Mucosa of descending colon (tissue), 3 donors: ENCODE measurements at regions not wholly inside any gene's neighbourhood (a gene's known extent, or its start where the extent isn't known, plus 50 kb on each side); places are given as distances from the start of the nearest gene placed in this dataset.
A peak's percentile ranks its signal among the peaks of the same experiment; 100 is the strongest.

Experiments used
- ATAC-seq: fragments of 200-7000 bp; cut with Tn5 transposase; one replicate; pipeline ENCODE4 v1.9.1; 2020; ENCODE audit warnings: mild to moderate bottlenecking, moderate library complexity
- DNase-seq, 3 donors: peaks; one replicate each; pipeline ENCODE4 v3.0.0-alpha.2; 2020
- H3K36me3 ChIP-seq: fragments of 200-600 bp; one replicate; pipeline ENCODE4 v1.8.0; 2021; ENCODE audit warnings: low read depth, mild to moderate bottlenecking
- H3K4me1 ChIP-seq: fragments of 200-600 bp; one replicate; pipeline ENCODE4 v1.8.0; 2021; ENCODE audit warnings: low read depth, mild to moderate bottlenecking
- H3K4me3 ChIP-seq: fragments of 200-600 bp; one replicate; pipeline ENCODE4 v1.8.0; 2021; ENCODE audit warnings: mild to moderate bottlenecking
- H3K9me3 ChIP-seq: fragments of 200-600 bp; one replicate; pipeline ENCODE4 v1.8.0; 2021; ENCODE audit warnings: mild to moderate bottlenecking
- intact Hi-C, 2 donors: fragments of 100-400 bp; cut with DNase I in 1 of 2; cut with micrococcal nuclease in 1 of 2; formaldehyde crosslinking; loops; one replicate each; pipeline versions ENCODE4 v1.11.0 to v1.11.1; 2022; cut with DNase I, micrococcal nuclease
- TF ChIP-seq, protein P1 (sequence below): fragments of 200-600 bp; IDR thresholded peaks from one replicate; pipeline ENCODE4 v1.8.0; 2022; ENCODE audit warnings: antibody characterized with exemption, mild to moderate bottlenecking
- donor health status: DM: no; HTN: no; CAD: no; lungs with moderate emphysema.
- donor health status: DM: no; HTN: no; CAD: no.
- donor health status: DM: no; HTN: yes; CAD: no.

GRCh38 chr4:134470544-134470943, 269.0 kb upstream of the PABPC4L start:
- TF ChIP-seq, protein P1, sequence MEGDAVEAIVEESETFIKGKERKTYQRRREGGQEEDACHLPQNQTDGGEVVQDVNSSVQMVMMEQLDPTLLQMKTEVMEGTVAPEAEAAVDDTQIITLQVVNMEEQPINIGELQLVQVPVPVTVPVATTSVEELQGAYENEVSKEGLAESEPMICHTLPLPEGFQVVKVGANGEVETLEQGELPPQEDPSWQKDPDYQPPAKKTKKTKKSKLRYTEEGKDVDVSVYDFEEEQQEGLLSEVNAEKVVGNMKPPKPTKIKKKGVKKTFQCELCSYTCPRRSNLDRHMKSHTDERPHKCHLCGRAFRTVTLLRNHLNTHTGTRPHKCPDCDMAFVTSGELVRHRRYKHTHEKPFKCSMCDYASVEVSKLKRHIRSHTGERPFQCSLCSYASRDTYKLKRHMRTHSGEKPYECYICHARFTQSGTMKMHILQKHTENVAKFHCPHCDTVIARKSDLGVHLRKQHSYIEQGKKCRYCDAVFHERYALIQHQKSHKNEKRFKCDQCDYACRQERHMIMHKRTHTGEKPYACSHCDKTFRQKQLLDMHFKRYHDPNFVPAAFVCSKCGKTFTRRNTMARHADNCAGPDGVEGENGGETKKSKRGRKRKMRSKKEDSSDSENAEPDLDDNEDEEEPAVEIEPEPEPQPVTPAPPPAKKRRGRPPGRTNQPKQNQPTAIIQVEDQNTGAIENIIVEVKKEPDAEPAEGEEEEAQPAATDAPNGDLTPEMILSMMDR, result no peak
- DNase-seq (peak in 1 of 3 donors; percentile 62), ATAC-seq (no peak)
- no peaks in the 10 kb centered on the region for H3K9me3 ChIP-seq
- no peaks in the 10 kb centered on the region for H3K4me1 ChIP-seq
- intact Hi-C loops, result no loop called here
- H3K4me3 ChIP-seq, result no peak overlapping the region
- no peaks in the 10 kb centered on the region for H3K36me3 ChIP-seq

- ATAC-seq, result no peak
- Histone ChIP-seq H3K9me3 (no peaks in the 10 kb centered on the region), H3K4me1 (no peaks in the 10 kb centered on the region), H3K4me3 (no peak overlapping the region), H3K36me3 (no peaks in the 10 kb centered on the region)
- intact Hi-C loops, result no loop called here
- no peak for DNase-seq
- TF ChIP-seq, protein P1, result no peak
These were observed 263.8 kb upstream of the PABPC4L start for GRCh38 chr4:134465417-134465816.

- no peak for DNase-seq
- intact Hi-C loops, result no loop called here
These were observed 262.2 kb upstream of the PABPC4L start for GRCh38 chr4:134463771-134464170.

DNA sequence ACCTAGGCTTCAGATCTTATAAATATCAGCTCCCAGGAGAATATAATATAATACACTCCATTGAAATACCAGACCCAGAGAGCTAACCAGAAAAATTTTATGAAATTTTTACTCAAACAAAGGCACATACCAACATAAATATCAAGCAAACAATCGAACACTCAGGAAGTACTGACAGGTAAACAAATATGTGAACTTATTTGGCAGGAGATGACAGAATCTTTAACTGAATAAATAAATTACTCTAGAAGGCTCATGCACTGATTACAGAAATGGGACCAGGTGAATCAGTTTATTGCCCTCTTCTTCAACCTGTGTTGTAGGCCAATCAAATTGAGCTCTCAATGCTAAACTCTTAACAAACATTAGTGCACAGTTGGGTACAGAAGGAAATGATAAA, 225.2 kb upstream of the PABPC4L start:
- H3K4me3 ChIP-seq, result no peak overlapping the region
- ATAC-seq, result no peak
- intact Hi-C loops, result no loop called here
- H3K9me3 ChIP-seq, result no peaks in the 10 kb centered on the region
- TF ChIP-seq, protein P1, result no peak
- no peak for DNase-seq
- H3K36me3 ChIP-seq, result no peaks in the 10 kb centered on the region
- no peaks in the 10 kb centered on the region for H3K4me1 ChIP-seq

More at GRCh38 chr4:134463771-134464170, 262.2 kb upstream of the PABPC4L start:
- H3K4me1 ChIP-seq, result no peaks in the 10 kb centered on the region
- H3K4me3 ChIP-seq, result no peak overlapping the region
- TF ChIP-seq, protein P1, result no peak
- no peaks in the 10 kb centered on the region for H3K9me3 ChIP-seq
- H3K36me3 ChIP-seq, result no peaks in the 10 kb centered on the region
- no peak for ATAC-seq

DNA sequence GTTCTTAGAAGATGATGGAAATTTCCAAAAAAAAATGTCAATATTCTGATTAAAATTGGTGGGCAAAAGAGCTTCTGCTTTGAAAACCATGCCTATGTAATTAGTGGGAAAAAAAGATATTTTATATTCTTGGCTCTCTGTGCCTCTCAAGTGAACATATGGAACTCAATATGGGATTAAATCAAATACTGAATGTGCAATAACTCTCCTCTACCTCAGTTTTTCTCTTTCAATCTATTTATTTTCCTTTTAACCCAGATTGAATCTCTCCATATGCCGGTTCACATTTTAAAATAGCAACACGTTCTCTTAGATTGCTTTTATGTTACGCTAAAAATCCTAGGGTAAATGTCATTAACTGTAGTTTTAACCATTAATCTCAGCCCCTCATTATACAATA, 224.2 kb upstream of the PABPC4L start:
- Histone ChIP-seq H3K4me1 (no peaks in the 10 kb centered on the region), H3K36me3 (no peaks in the 10 kb centered on the region), H3K4me3 (no peak overlapping the region), H3K9me3 (no peaks in the 10 kb centered on the region)
- DNase-seq (no peak), ATAC-seq (no peak)
- intact Hi-C loops, result no loop called here
- TF ChIP-seq, protein P1, result no peak

GRCh38 chr4:134422776-134423175, 221.2 kb upstream of the PABPC4L start:
- ATAC-seq (no peak), DNase-seq (no peak)
- intact Hi-C loops, result no loop called here
- TF ChIP-seq, protein P1, result no peak
- no peaks in the 10 kb centered on the region for H3K4me1 ChIP-seq
- H3K4me3 ChIP-seq, result no peak overlapping the region
- H3K9me3 ChIP-seq, result no peaks in the 10 kb centered on the region
- H3K36me3 ChIP-seq, result no peaks in the 10 kb centered on the region
